ENCODE measurements at regions not wholly inside any gene's neighbourhood (a gene's known extent, or its start where the extent isn't known, plus 50 kb on each side); places are given as distances from the start of the nearest gene placed in this dataset.

GRCh38 chr6:23454080-23454976 is 671.7 kb upstream of the NRSN1 start:
- no peak for TF ChIP-seq POLR2AphosphoS5 (IDR thresholded peaks at IDR 0.05)
- TF ChIP-seq CTCF (IDR thresholded peaks at IDR 0.05): no peak

Measured in esophagus muscularis mucosa (tissue), 3 donors.